Spleen (tissue), 11 donors: ENCODE measurements at regions not wholly inside any gene's neighbourhood (a gene's known extent, or its start where the extent isn't known, plus 50 kb on each side); places are given as distances from the start of the nearest gene placed in this dataset.
A peak's percentile ranks its signal among the peaks of the same experiment; 100 is the strongest.

ENCODE experiments used
- DNase-seq: peaks from one replicate; pipeline ENCODE4 v3.0.0-alpha.2; 2020
- H3K27ac ChIP-seq, 8 donors: fragments of 200-600 bp; sonication (generic) in 7 of 8; 1 replicate in 4 of 8; 2 replicates in 4 of 8; pipeline versions ENCODE4 v1.5.0 to v1.8.0; 2016 to 2021; ENCODE audit warnings: inconsistent platforms in 4 of 8, mild to moderate bottlenecking in 4 of 8, moderate library complexity in 1 of 8
- H3K27me3 ChIP-seq, 7 donors: fragments of 200-600 bp; sonication (generic) in 6 of 7; replicated peaks in 1 of 7; 1 replicate in 4 of 7; 2 replicates in 3 of 7; pipeline versions ENCODE4 v1.5.0 to v1.8.0; 2016 to 2021; ENCODE audit warnings: inconsistent platforms in 3 of 7, mild to moderate bottlenecking in 1 of 7
- H3K36me3 ChIP-seq, 6 donors: fragments of 200-600 bp; sonication (generic) in 5 of 6; 1 replicate in 4 of 6; 2 replicates in 2 of 6; pipeline versions ENCODE4 v1.5.0 to v1.8.0; 2016 to 2021; ENCODE audit warnings: inconsistent platforms in 2 of 6
- H3K4me1 ChIP-seq, 6 donors: fragments of 200-600 bp; sonication (generic) in 5 of 6; 1 replicate in 3 of 6; 2 replicates in 3 of 6; pipeline versions ENCODE4 v1.5.0 to v1.8.0; 2016 to 2021; ENCODE audit warnings: inconsistent platforms in 3 of 6
- H3K4me3 ChIP-seq, 8 donors: fragments of 200-600 bp; sonication (generic) in 7 of 8; 1 replicate in 4 of 8; 2 replicates in 4 of 8; pipeline versions ENCODE4 v1.5.0 to v1.8.0; 2016 to 2021; ENCODE audit warnings: inconsistent platforms in 4 of 8, mild to moderate bottlenecking in 4 of 8, moderate library complexity in 2 of 8
- H3K9me3 ChIP-seq, 8 donors: fragments of 200-600 bp; sonication (generic) in 7 of 8; 1 replicate in 4 of 8; 2 replicates in 4 of 8; pipeline versions ENCODE4 v1.5.0 to v1.8.0; 2016 to 2021; ENCODE audit warnings: inconsistent platforms in 4 of 8
- CTCF ChIP-seq, 11 experiments: fragments of 200-600 bp in 7 of 11; fragments of 450-650 bp in 4 of 11; sonication (generic) in 4 of 11; IDR thresholded peaks in 8 of 11; conservative IDR thresholded peaks in 3 of 11; 1 replicate in 7 of 11; 2 replicates in 4 of 11; pipeline versions ENCODE4 v1.4.0 to v1.8.0; 2016 to 2021; ENCODE audit warnings: antibody characterized with exemption in 11 of 11, inconsistent platforms in 4 of 11, mild to moderate bottlenecking in 1 of 11
- POLR2A ChIP-seq, 3 donors: fragments of 450-650 bp; IDR thresholded peaks; one replicate each; pipeline ENCODE4 v1.5.1; 2017; ENCODE audit warnings: antibody characterized with exemption in 3 of 3, mild to moderate bottlenecking in 1 of 3
- POLR2AphosphoS5 ChIP-seq, 3 donors: sonication (generic); formaldehyde crosslinking; IDR thresholded peaks; one replicate each; pipeline ENCODE4 v1.5.1; 2017; ENCODE audit warnings: antibody characterized with exemption in 3 of 3
- whole genome bisulfite sequencing, 5 donors: extraction: QIAGEN DNeasy Blood & Tissue Kit in 3 of 5; methylation state at CpG; one replicate each; pipeline versions ENCODE4 v1.1.5 to v1.1.7; 2013 to 2018; 5-methylcytosine and 5-hydroxymethylcytosine counted together
- intact Hi-C: fragments of 100-400 bp; cut with DNase I; formaldehyde crosslinking; loops from one replicate; pipeline ENCODE4 v1.15.0; 2023; ENCODE audit warnings: low total_unique reads
- donor health status: healthy with polysubstance abuse.
- donor health status: DM: no; HTN: no; CAD: no; lungs with moderate emphysema.
- donor health status: DM: no; HTN: no; CAD: no.
- donor health status: Bipolar disorder and iron deficiency.
- donor health status: healthy.
- donor health status: DM: no; HTN: no; CAD: no.
- donor health status: DM: yes; HTN: yes; CAD: no.

DNA sequence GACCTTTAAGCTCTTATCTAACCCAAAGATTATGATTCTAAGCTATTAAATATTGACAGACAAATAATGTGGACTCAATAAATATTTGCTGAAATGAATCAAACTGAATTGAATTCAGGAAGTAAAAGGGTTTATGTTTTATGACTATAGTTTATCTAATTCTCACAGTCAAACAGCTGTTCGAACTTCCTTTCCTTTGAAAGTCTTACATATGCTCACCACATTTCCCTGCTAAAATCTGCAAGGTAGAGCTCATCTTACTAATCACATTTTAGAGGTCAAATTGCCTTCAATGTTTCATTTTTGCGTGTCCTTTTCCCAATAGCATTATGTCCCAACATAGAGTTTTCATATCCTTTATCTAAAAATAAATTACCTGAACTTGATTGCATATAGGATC lies 154.9 kb upstream of the PPP1R3A start:
- Histone ChIP-seq H3K4me1 (no peaks in the 10 kb centered on the region), H3K27ac (no peak overlapping the region), H3K36me3 (no peaks in the 10 kb centered on the region), H3K27me3 (peaks cover 0 to 31% (median 0%) of the 10 kb centered on the region in 7 donors), H3K4me3 (no peak overlapping the region), H3K9me3 (no peaks in the 10 kb centered on the region)
- TF ChIP-seq POLR2AphosphoS5 (IDR thresholded peaks at IDR 0.05), result no peak
- TF ChIP-seq POLR2A (IDR thresholded peaks at IDR 0.05), result no peak
- no peak for TF ChIP-seq CTCF (IDR thresholded peaks at IDR 0.05 in 8 of 11, conservative IDR thresholded peaks at IDR 0.05 in 3 of 11)
- no peak for DNase-seq
- intact Hi-C loops, result no loop called here
- 11 to 36% (median 19%) methylated on average over 2 of the region's 2 CpGs for WGBS, 5 donors

- Histone ChIP-seq H3K36me3 (no peaks in the 10 kb centered on the region), H3K4me3 (no peak overlapping the region), H3K27me3 (peaks cover 0 to 15% (median 0%) of the 10 kb centered on the region in 7 donors), H3K27ac (no peak overlapping the region), H3K4me1 (no peaks in the 10 kb centered on the region), H3K9me3 (no peaks in the 10 kb centered on the region)
- intact Hi-C loops, result no loop called here
- DNase-seq, result no peak
- no peak for TF ChIP-seq POLR2A (IDR thresholded peaks at IDR 0.05)
- no peak for TF ChIP-seq POLR2AphosphoS5 (IDR thresholded peaks at IDR 0.05)
- TF ChIP-seq CTCF (IDR thresholded peaks at IDR 0.05 in 8 of 11, conservative IDR thresholded peaks at IDR 0.05 in 3 of 11), result no peak
Measured at GRCh38 chr7:114070246-114070645, 151.4 kb upstream of the PPP1R3A start.

DNA sequence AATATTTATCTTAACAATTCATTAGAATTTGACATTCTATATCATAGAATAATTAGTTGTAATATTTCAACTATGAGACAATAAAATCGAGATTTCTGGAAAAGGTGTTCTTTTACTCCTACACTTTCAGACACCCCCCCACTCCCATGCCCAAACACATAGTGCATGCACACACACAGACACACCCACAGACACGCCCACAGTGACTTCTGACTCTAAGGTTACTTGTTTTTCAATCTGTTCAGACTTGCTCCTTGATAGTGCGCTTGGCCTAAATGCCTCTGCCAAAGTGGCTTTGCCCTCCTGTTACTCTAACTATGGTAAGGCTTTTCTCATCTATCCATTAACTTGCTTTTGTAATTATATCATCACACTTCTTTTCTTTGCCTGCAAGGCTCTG lies 144.0 kb upstream of the PPP1R3A start:
- H3K27me3 ChIP-seq, result no peaks in the 10 kb centered on the region
- H3K4me1 ChIP-seq, result no peaks in the 10 kb centered on the region
- WGBS, 5 donors, result 65 to 80% (median 76%) methylated on average over 3 of the region's 3 CpGs
- intact Hi-C loops, result no loop called here
- no peak overlapping the region for H3K27ac ChIP-seq
- no peak for DNase-seq
- no peak overlapping the region for H3K4me3 ChIP-seq
- TF ChIP-seq CTCF (IDR thresholded peaks at IDR 0.05 in 8 of 11, conservative IDR thresholded peaks at IDR 0.05 in 3 of 11) (no peak), POLR2A (IDR thresholded peaks at IDR 0.05) (no peak), POLR2AphosphoS5 (IDR thresholded peaks at IDR 0.05) (no peak)
- no peaks in the 10 kb centered on the region for H3K36me3 ChIP-seq
- no peaks in the 10 kb centered on the region for H3K9me3 ChIP-seq

- Histone ChIP-seq H3K36me3 (no peaks in the 10 kb centered on the region), H3K9me3 (peaks cover 0 to 6% (median 0%) of the 10 kb centered on the region in 8 donors), H3K4me1 (peaks cover 0 to 34% (median 16%) of the 10 kb centered on the region in 6 donors), H3K27me3 (no peaks in the 10 kb centered on the region), H3K4me3 (no peak overlapping the region), H3K27ac (peak overlapping the region in 4 of 8 donors; percentile 0 to 63 (median 40))
- intact Hi-C loops, result no loop called here
- DNase-seq, result no peak
- TF ChIP-seq POLR2AphosphoS5 (IDR thresholded peaks at IDR 0.05) (no peak), CTCF (IDR thresholded peaks at IDR 0.05 in 8 of 11, conservative IDR thresholded peaks at IDR 0.05 in 3 of 11) (no peak), POLR2A (IDR thresholded peaks at IDR 0.05) (no peak)
- WGBS, 5 donors, result 18 to 30% (median 21%) methylated on average over 2 of the region's 2 CpGs
Measured at GRCh38 chr7:114051871-114052331, 133.1 kb upstream of the PPP1R3A start.
